Esophagus mucosa (tissue), 1 donor: ENCODE measurements at regions not wholly inside any gene's neighbourhood (a gene's known extent, or its start where the extent isn't known, plus 50 kb on each side); places are given as distances from the start of the nearest gene placed in this dataset.
"Not testable (repeated sequence)": the region's sequence is repeated elsewhere in the genome, so short reads cannot be mapped to it uniquely, and the experiment has no call there.

Experiments
- ATAC-seq: fragments of 200-7000 bp; cut with Tn5 transposase; one replicate; pipeline ENCODE4 v1.9.1; 2020
- donor health status: DM: yes; HTN: yes; CAD: no.

DNA sequence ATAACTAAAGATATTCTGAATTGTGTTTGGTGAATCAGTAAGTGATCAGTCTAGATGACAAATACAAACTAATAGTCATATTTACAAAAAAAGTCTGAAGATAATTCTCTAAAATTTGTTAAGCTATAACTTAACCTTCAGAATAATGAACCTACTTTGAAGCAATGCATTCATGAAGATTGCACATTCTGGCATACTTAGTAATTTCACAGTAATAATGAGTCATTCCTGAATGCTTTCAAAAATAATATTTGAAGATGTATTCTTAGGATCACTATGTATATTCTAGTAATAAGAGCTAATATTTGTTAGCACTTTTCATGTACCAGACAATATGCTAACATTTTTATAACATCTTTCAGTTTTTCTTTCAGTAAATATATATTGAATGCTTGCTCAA is 756.7 kb upstream of the SLIT2 start:
- no peak for ATAC-seq

DNA sequence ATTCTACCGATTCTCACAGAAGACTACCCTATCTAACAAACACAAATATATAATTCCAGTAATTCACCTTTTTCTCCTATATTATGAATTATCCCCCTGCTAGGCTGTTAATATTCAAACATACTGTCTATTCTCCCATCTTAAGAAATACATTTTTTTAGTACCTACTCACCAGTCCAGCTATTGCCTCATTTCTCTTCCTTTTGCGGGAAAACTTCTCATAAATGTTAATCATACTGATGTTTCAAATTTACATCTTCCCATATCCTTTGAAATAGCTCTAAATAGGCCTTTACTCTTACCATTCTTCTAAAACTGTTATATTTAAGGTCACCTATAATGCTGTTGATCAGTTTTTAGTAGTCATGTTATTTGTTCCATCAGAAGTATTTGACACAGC is 759.1 kb upstream of the SLIT2 start:
- no peak for ATAC-seq

DNA sequence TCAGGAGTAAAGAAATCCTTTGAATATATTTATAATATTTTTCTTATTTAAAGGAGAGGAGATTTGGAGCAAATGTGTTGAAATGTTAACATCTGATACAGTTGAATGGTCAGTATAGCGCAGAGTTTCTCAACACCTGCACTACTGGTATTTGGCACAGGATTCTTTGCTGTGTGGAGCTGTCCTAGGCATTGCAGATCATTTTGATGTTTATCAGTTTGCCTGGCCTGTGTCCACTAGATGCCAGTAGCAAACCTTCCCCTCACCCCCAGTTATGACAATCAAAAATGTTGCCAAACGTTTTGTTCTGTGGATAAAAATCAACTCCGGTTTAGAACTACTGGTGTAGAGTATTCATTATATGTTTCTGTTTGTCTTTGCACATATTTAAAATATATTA is 765.3 kb upstream of the SLIT2 start:
- no peak for ATAC-seq

DNA sequence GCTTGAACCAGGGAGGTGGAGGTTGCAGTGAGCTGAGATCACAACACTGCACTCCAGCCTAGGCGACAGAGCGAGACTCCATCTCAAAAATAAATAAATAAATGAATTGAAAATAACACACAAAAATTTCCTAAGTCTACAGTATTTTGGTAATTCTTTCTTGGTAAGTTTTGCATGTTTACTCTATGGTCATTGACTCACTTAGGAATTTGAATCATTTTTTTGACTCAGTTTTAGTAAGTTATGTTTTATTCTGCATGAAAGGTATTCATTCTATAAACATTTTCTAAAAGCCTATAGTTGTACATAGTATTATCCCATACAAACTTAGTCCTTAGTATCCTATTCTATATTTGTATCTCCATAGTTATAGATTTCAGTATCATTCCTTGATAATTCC is 772.9 kb upstream of the SLIT2 start:
- no peak for ATAC-seq

DNA sequence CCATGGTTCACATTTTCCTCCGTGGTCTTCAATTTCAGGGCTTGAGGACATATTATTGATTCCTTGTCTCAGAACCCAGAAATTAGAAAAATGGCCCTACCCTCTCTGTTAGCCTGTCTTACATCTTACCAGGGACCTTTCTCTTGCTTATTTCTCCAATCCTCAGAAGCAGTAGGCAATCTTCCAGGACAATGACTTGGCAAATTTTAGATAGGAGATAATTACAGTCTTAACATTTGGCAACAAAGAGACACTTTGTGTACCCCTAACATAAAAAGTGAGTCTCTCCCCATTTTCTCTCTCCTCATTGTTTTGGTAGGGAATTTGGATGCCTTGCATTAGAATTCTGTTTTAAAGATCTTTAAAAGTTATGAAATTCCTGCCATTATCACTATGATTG is 778.1 kb upstream of the SLIT2 start:
- ATAC-seq: no peak

DNA sequence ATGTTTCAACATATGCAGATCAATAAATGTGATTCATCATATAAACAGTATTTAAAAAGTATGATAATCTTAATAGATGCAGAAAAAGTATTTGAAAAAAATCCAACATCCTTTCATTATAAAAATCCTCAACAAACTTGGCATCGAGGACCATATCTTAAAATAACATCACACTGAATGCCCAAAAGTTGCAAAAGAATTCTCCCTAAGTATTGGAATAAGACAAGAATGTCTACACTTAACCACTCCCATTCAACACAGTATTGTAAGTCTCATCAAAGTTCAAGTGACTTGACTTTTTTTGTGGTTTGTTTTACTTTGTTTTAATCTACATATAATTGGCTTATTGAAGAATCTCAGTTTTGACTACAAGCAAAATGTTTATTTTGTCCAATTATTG is 779.0 kb upstream of the SLIT2 start:
- ATAC-seq: no peak

DNA sequence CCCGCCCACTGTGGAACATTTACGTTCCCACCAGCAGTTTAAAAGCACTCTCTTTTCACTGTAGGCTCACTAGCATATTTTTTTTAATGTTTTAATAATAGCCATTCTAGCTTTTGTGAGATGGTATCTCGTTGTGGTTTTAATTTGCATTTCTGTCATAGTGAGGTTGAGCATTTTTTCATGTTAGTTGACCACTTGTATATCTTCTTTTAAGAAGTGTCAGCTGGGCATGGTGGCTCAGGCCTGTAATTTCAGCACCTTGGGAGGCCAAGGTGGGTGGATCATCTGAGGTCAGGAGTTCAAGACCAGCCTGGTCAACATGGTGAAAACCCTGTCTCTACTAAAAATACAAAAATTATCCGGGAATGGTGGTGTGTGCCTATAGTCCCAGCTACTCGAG is 781.7 kb upstream of the SLIT2 start:
- not testable (repeated sequence) for ATAC-seq

DNA sequence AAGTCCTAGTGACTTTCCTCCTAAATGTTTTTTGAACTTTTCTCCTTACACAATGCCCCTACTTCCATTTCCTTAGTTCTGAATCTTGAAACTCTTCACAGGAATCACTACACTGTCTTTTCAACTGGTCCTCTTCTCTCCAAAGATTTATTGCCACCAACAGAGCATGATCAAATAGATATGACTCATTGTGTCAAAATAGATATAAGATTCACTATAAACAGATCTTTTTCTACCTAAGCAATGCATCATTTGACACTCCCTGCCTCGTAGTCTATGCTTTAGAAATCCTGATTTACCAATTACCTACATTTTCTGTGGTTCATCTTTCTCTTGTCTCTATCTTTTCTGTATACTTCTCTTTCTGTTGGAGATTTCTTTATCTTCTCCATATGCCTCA is 789.6 kb upstream of the SLIT2 start:
- no peak for ATAC-seq

DNA sequence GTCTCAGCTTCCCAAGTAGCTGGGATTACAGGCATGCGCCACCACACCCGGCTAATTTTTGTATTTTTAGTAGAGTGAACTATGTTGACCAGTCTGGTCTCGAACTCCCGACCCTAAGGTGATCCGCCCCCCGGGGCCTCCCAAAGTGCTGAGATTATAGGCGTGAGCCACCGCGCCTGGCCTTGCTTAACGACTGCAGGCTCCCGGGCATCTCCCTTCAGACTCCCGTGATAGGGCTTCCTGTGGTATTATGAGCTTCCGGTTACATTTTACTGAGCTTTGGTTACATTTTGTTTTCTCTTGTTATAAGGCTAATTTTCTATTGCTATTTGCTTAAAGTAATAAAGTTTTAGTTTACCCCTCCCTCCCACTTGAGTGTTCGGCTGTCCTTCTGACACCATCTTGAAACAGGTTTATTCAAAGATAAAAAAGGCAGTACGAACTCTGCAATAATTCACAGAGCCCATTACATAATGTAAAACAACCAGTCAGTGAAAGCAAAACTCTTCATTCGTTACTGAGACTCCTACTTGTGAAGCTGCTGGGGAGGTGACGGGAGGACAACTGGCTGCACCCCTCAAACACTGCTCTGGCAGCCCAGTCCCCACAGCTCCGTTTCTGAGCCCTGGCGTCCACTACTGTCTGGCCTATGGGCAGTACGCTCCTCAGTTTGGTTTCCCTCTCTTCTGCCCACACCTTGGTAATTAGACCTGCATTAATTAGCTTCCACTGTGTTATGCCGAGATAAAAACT is 795.7 kb upstream of the SLIT2 start:
- ATAC-seq: no peak

DNA sequence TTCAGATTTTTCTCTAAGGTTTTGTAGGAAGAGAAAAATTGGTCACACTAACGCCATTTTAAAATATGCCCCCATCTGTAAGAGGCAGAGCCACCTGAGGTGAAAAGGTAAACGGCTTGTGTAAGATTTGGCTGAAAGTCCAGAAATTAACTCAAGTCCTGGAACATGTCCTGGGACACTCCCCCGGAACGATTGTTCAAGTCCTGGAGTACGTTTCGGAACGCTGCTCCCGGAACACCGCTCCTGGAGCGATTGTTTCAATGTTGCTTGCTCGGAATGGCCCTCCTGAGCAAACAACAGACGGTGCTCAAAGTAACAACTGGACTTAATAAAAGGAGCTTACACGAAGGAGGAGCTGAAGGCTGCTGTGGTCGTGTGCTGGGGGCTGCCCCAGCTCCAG is 796.5 kb upstream of the SLIT2 start:
- no peak for ATAC-seq

DNA sequence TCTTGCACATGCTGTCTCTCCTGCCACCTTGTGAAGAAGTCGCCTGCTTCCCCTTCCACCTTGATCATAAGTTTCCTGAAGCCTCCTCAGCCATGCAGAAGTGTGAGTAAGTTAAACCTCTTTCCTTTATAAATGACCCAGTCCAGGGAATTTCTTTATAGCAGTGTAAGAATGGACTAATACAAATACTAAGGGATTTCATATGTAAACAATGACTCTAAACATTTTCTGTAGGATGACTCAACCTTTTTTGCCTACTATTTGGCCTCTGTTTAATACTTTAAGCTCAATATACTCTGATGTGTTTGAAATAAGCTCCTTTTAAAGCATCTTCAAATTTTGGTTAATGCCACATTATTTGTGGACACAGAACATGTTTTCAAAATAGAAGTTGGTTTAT is 813.5 kb upstream of the SLIT2 start:
- no peak for ATAC-seq

DNA sequence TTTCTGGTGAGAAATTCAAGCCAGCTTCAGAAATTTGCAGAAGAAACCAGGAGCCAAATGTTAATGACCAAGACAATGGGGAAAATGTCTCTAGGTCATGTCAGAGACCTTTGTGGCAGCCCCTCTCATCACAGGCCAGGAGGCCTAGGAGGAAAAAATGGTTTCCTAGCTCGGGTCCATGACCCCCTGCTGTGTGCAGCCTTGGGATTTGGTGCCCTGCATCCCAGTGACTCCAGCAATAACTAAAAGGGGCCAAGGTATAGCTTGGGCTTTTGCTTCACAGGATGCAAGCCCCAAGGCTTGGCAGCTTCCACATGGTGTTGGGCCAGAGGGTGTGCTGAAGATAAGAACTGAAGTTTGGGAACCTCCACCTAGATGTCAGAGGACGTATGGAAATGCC is 814.7 kb upstream of the SLIT2 start:
- no peak for ATAC-seq

DNA sequence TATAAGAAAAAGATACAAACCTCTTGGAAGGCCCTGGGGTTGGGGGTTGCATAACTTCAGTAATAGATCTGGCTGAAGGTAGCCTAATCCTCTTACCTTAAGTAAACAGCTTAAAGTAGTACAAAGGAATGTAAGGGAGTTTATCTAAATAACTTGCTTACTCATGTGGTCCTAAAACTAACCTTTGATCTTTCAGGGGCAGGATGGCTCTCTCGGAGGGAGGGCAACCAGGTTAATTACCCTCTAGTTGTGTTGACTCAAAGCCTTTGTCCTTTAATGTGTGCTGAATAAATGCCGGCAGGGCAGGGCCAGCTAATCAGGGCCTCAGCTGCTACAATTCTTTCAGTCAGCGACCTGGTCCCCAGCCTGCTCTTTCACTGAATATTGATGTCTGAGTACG is 822.0 kb upstream of the SLIT2 start:
- ATAC-seq: no peak

DNA sequence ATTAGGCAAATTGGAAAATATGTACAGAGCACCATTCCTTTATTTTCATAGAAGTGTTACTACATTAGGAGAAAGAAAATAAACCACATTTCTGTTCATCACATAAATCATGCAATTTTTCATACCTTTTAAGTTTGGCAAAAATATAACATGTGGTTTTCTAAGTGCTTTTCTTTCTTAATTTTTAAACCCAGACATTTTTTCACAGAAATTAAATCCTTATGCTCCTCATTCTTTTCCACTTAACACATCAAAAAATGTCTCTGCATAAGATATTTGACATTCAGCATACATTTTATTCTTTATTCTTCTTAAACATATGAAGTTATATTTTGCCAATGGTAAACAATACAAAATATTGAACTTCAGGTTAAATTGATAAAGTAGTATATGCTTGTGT is 826.6 kb upstream of the SLIT2 start:
- ATAC-seq: no peak

DNA sequence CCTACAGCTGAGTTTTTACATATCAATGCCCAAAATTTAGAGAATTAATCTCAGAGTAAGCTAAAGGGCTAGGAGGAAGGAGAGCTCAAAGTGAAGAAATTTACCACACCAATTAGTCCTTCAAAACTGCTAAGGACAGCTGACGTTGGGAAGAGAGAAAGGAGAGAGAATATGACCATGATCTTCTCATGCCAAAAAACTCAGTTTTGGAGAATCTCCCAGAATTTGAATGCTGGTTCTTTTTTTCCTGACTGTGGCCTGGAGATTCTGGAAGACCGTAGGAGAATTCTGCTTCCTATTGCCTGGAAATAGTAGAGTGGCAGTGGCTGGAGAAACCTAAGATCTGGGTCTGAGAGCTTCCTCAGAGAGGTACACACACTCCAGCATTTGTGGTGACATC is 834.4 kb upstream of the SLIT2 start:
- no peak for ATAC-seq

DNA sequence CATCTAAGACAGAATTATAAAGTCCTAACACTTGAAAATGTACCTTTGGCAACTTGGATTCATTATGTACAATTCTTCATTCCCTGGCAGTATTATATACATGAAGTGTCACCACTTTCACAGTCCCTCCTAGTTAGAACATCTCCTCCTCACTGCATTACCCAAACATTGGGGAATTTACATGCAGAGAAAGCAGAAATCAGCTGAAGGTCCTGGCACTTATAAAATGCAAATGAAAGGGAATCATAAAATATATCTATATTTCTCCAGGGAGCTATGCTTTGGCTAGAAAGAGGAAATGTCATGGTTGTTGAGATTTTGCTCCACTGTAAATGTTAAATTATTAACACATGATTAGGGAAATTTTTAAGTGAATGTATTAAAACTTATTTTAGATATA is 835.6 kb upstream of the SLIT2 start:
- ATAC-seq: no peak

DNA sequence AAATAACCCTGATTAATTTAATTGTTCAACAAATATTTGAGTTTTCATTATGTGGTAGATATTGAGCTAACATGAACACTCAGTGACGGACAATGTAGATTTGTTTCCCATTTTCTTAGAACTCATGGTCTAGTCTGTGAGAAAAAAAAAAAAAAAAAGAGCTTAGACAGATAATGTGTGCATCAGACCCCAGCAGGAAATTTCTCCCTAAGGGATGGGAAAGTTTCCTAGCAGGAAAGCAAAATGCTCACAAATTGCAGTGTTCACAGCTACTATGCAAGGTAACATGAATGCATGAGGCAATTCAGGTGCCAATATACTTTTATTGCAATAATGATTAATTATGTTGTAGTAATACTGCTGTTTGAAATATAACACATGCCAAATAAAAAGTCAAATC is 843.2 kb upstream of the SLIT2 start:
- no peak for ATAC-seq

DNA sequence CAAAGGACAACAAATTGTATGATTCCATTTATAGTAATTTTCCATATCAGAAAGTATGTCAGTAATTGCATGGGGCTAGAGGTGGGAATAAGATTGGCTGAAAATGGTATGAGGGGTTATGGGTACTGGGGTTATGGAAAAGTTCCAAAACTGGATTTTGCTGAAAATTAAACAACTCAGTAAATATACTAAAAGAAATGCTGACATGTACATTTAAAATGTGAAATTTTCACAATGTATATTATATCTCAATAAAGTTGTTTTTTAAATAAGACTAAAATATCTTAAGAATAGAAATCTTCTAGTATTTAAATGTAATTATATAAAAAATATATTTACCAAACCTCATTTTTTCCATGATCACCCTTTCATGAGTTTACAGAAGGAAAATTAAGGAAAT is 844.9 kb upstream of the SLIT2 start:
- ATAC-seq: no peak

DNA sequence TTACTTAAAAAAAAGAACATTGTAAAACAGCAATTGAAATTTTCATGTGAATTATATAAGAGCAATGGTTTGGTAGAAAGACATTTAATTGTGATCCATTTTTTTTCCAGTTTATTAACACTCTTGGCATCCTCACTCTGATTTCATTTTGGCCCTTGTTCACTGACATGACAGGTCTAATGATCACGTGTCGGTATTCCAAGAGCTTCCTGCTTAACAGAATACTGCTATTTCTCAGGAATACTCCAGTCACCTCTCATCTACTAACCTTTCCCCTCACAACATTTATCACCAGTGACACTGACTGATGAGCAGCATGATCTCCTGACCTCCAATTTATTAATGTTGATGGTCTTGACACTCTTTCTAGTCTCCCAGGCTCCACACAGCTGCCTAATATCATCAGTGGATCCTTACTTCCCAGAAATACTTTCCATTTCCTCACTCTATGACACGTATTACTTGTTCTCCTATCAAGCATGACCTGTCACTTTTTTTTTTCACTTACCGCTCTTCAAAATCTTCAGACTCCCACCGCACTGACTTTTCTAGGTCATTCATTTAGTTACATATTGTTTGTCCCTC is 847.8 kb upstream of the SLIT2 start:
- ATAC-seq: no peak

DNA sequence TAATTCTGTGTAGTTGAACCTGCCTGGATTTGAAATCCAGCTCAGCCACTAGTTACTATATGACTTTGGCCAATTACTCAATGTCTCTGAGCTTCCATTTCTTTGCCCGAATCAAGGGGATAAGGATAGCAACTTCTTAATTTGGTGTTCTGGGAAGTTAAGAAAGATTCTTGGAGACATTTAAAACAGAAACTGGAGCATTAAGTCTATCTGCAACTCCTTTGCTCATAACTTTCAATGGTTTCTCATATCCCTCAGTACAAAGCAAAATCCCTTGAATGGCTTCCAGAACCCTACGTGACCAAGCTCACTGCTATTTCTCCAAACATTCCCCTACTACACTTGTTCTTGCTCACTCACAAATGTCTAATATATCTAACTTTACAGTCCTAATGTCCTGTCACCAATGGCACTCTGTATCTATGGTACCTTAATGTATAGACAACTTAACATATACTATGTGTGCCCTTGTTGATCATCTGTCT is 849.1 kb upstream of the SLIT2 start:
- ATAC-seq: no peak

DNA sequence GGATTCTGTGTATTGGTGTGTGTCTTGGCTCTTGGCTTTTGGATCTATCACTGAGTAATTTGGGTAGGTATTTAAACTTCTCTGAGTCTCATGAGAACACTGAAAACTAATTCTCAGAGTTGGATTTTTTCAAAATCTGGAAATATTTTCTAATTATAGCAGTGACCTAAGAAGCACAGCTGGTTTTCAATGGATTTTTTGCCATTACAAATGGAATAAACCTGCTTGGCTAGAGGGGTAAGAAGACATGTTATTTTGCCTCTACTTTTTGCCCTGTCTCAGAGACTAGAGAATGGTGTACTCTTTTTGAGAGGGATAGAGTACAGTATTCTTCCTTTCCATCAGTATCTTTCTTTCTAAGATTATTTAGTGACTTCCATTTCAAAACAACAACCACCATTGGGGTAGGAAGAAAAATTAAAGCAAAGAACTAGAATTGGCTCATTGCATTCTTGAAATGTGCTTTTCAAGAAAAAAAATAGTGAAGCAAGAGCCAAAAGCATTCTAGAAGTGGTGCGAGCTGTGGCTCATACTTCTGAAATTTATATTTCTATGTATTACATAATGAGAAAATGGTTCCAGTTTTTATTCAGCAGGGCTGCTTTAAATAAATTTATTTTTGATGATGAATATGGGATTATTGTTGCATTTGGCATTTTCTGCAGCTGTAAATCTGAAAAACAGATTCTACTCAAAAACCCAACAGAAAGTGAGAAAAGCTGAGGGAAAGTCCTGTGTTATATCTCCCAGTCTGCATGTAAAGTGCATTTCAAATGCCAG is 850.2 kb upstream of the SLIT2 start:
- ATAC-seq: no peak

DNA sequence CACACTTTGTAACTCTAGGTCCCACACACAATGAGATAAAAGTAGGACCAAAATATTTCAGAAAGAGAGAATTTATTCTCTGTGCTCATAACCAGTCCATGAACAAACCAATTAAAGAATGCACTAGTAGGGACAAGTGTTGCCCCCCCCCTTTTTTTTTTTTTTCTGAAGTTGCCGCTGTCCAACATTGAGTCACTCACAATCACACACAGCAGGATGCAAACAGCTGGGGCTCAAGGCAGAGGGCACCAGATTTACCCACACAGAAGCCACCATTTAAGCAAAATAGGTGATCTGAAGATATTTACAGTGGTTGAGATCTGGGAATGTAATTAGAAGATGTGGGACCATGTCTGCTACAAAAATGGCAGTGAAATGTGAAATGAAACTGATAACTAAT is 850.9 kb upstream of the SLIT2 start:
- no peak for ATAC-seq

DNA sequence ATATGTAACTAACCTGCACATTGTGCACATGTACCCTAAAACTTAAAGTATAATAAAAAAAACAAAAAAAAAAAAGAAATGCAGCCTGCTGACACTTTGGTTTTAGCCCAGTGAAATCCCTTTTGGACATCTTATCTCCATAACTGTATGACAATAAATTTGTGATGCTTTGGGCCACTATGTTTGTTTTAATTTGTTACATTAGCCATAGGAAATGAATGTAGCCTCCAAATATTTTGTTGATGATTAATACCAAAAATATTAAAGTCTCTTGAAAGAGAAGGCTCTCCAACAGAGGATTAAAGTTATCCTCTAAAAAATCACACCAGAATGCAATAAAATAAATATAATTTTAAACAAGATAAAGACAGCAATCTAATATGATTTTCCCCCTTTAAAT is 852.7 kb upstream of the SLIT2 start:
- no peak for ATAC-seq

DNA sequence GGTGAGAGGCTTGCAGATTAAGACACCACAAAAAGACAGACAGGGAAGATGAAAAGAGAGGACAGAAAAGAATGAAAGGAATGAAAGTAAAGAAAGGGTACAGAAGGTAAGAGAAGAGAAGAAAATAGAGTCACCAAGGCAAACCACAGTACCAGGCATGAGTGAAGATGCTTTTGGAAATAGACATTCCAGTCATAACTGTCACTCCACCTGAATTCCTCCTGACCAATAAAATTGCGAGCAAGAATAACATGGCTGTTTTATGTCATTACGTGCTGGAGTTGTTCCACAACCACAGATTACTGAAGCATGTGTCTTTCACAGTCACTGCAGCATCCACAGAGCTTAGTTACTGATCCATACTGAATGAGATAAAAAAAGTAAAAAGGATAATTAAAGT is 864.9 kb upstream of the SLIT2 start:
- no peak for ATAC-seq
